ENCODE measurements at regions not wholly inside any gene's neighbourhood (a gene's known extent, or its start where the extent isn't known, plus 50 kb on each side); places are given as distances from the start of the nearest gene placed in this dataset.

GRCh38 chr3:82636177-82636576, 874.7 kb upstream of the GBE1 start:
- TF ChIP-seq CSDC2 (CRISPR knock-in tag; IDR thresholded peaks at IDR 0.05) (no peak), ZNF8 (CRISPR knock-in tag; IDR thresholded peaks at IDR 0.05) (no peak), TSHZ2 (CRISPR knock-in tag; IDR thresholded peaks at IDR 0.05) (no peak), TCF4 (CRISPR knock-in tag; IDR thresholded peaks at IDR 0.05; ENCODE audit: borderline replicate concordance) (no peak), RARB (CRISPR knock-in tag; IDR thresholded peaks at IDR 0.05) (no peak)
- TF ChIP-seq, protein P1, sequence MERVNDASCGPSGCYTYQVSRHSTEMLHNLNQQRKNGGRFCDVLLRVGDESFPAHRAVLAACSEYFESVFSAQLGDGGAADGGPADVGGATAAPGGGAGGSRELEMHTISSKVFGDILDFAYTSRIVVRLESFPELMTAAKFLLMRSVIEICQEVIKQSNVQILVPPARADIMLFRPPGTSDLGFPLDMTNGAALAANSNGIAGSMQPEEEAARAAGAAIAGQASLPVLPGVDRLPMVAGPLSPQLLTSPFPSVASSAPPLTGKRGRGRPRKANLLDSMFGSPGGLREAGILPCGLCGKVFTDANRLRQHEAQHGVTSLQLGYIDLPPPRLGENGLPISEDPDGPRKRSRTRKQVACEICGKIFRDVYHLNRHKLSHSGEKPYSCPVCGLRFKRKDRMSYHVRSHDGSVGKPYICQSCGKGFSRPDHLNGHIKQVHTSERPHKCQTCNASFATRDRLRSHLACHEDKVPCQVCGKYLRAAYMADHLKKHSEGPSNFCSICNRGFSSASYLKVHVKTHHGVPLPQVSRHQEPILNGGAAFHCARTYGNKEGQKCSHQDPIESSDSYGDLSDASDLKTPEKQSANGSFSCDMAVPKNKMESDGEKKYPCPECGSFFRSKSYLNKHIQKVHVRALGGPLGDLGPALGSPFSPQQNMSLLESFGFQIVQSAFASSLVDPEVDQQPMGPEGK (CRISPR knock-in tag; IDR thresholded peaks at IDR 0.05; ENCODE audit: borderline replicate concordance), result no peak
